ENCODE measurements at regions not wholly inside any gene's neighbourhood (a gene's known extent, or its start where the extent isn't known, plus 50 kb on each side); places are given as distances from the start of the nearest gene placed in this dataset.

- Histone ChIP-seq H3K36me3 (no peaks in the 10 kb centered on the region), H3K9me3 (no peaks in the 10 kb centered on the region), H3K27ac (no peak overlapping the region), H3K4me1 (ENCODE audit: control insufficient read depth in 1 of 2, low read depth in 2 of 2) (no peaks in the 10 kb centered on the region), H3K4me3 (no peak overlapping the region), H3K27me3 (replicated peaks; ENCODE audit: insufficient read depth) (no peaks in the 10 kb centered on the region)
- DNase-seq (ENCODE audit: low spot score) (no peak), ATAC-seq (ENCODE audit: insufficient number of reproducible peaks, low FRiP score, low read depth) (no peak)
- TF ChIP-seq CTCF (IDR thresholded peaks at IDR 0.05) = no peak
These were observed 133.6 kb upstream of the CRHR1 start for GRCh38 chr17:45650561-45650960.

- no peaks in the 10 kb centered on the region for H3K9me3 ChIP-seq
- DNase-seq (ENCODE audit: low spot score) (no peak), ATAC-seq (ENCODE audit: insufficient number of reproducible peaks, low FRiP score, low read depth) (no peak)
- no peak for TF ChIP-seq CTCF (IDR thresholded peaks at IDR 0.05)
- H3K36me3 ChIP-seq = no peaks in the 10 kb centered on the region
- H3K27me3 ChIP-seq (replicated peaks; ENCODE audit: insufficient read depth) = no peaks in the 10 kb centered on the region
- H3K27ac ChIP-seq = no peak overlapping the region
- H3K4me3 ChIP-seq = no peak overlapping the region
- no peaks in the 10 kb centered on the region for H3K4me1 ChIP-seq (ENCODE audit: control insufficient read depth in 1 of 2, low read depth in 2 of 2)
These were observed 132.9 kb upstream of the CRHR1 start for GRCh38 chr17:45651145-45651709.

- TF ChIP-seq CTCF (IDR thresholded peaks at IDR 0.05) = no peak
- Histone ChIP-seq H3K27me3 (replicated peaks; ENCODE audit: insufficient read depth) (no peaks in the 10 kb centered on the region), H3K4me1 (ENCODE audit: control insufficient read depth in 1 of 2, low read depth in 2 of 2) (no peaks in the 10 kb centered on the region), H3K9me3 (no peaks in the 10 kb centered on the region), H3K4me3 (no peak overlapping the region), H3K36me3 (no peaks in the 10 kb centered on the region), H3K27ac (no peak overlapping the region)
- no peak for DNase-seq (ENCODE audit: low spot score)
- ATAC-seq (ENCODE audit: insufficient number of reproducible peaks, low FRiP score, low read depth) = no peak
These were observed 130.5 kb upstream of the CRHR1 start for GRCh38 chr17:45653616-45654015.

DNA sequence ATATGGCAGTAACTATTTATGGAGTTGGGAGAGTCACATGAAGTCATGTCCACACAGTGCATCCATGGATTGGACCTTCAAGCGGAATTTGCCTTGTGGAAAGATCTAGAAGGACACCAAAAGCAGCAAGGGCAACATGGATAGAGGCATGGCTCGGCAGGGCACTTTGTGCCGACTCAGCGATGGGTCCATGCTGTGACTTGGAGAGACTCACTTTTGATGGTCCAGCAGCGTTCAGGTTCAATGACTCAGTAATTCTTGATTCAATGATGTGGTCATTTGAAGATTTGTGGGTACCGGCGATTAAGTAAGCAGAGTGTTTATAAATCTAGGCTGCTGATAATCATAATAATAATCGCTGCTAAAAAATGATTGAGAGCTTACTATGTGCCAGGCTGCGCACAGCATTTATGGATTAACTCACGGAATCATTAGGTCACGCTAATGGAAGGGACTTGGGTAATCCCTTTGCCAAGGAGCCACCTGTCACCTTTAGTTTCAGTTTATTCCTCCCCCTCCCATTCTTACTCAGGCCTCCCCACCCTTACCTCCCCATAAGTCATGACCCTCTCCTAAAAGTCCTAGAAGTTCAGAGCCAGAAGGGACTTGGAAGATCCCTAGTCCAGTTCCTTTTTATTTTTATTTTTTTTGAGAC lies 127.5 kb upstream of the CRHR1 start:
- DNase-seq (ENCODE audit: low spot score) (no peak), ATAC-seq (ENCODE audit: insufficient number of reproducible peaks, low FRiP score, low read depth) (no peak)
- H3K9me3 ChIP-seq = no peaks in the 10 kb centered on the region
- no peak for TF ChIP-seq CTCF (IDR thresholded peaks at IDR 0.05)
- H3K36me3 ChIP-seq = no peaks in the 10 kb centered on the region
- no peaks in the 10 kb centered on the region for H3K4me1 ChIP-seq (ENCODE audit: control insufficient read depth in 1 of 2, low read depth in 2 of 2)
- no peak overlapping the region for H3K4me3 ChIP-seq
- no peak overlapping the region for H3K27ac ChIP-seq
- H3K27me3 ChIP-seq (replicated peaks; ENCODE audit: insufficient read depth) = no peaks in the 10 kb centered on the region

DNA sequence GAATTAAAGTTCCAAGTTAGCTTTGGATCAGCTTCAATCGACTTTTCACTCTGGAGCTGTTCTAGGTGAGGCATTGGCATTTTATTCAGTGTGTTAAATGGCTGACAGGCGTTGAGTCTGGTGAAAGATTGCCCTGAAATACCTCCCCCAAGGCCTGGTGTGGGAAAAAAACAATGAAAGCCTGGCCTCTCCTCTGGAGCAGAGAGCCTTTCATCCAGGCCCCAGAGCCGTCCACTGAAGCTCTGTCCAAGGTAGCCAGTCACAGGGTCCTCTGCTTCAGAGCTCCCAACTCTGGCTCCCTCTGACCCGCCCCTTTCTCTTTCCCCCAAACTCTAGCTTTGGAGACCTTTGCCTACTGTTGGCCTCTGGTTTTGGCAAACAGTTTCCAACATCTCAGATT lies 123.6 kb upstream of the CRHR1 start:
- no peak for ATAC-seq (ENCODE audit: insufficient number of reproducible peaks, low FRiP score, low read depth)
- Histone ChIP-seq H3K36me3 (no peaks in the 10 kb centered on the region), H3K4me3 (no peak overlapping the region), H3K4me1 (ENCODE audit: control insufficient read depth in 1 of 2, low read depth in 2 of 2) (no peaks in the 10 kb centered on the region), H3K27ac (no peak overlapping the region), H3K9me3 (peaks cover 3% of the 10 kb centered on the region), H3K27me3 (replicated peaks; ENCODE audit: insufficient read depth) (no peaks in the 10 kb centered on the region)
- TF ChIP-seq CTCF (IDR thresholded peaks at IDR 0.05) = no peak
- DNase-seq (ENCODE audit: low spot score) = no peak
